Astrocyte (in vitro differentiated cells and primary cell): ENCODE measurements at regions not wholly inside any gene's neighbourhood (a gene's known extent, or its start where the extent isn't known, plus 50 kb on each side); places are given as distances from the start of the nearest gene placed in this dataset.

Experiments used
- DNase-seq: peaks from one replicate; pipeline ENCODE4 v3.0.0-alpha.2; 2010; ENCODE audit warnings: low read depth
- FAIRE-seq: peaks from 2 replicates; lab custom pipeline; 2011; peaks lifted over from hg19 to GRCh38; lab: Jason Lieb, UNC
- H2AFZ ChIP-seq: 2 replicates; pipeline ENCODE4 v1.6.0; 2012; ENCODE audit warnings: low read depth, low read length, inconsistent platforms
- H3K27ac ChIP-seq: 2 replicates; pipeline ENCODE4 v1.5.1; 2011; ENCODE audit warnings: low read depth, low read length, inconsistent platforms
- H3K27me3 ChIP-seq: 2 replicates; pipeline ENCODE4 v1.6.0; 2011; ENCODE audit warnings: low read length, inconsistent platforms; ENCODE audit not compliant: insufficient read depth
- H3K36me3 ChIP-seq: 2 replicates; pipeline ENCODE4 v1.5.1; 2011; ENCODE audit warnings: low read length, inconsistent platforms; ENCODE audit not compliant: insufficient read depth
- H3K4me1 ChIP-seq: 2 replicates; pipeline ENCODE4 v1.5.1; 2011; ENCODE audit warnings: low read length, inconsistent platforms; ENCODE audit not compliant: insufficient read depth
- H3K4me2 ChIP-seq: 2 replicates; pipeline ENCODE4 v1.6.0; 2012; ENCODE audit warnings: low read length, inconsistent platforms
- H3K4me3 ChIP-seq: 2 replicates; pipeline ENCODE4 v1.5.1; 2011; ENCODE audit warnings: low read depth, mild to moderate bottlenecking, low read length, inconsistent platforms; ENCODE audit not compliant: insufficient read depth
- H3K79me2 ChIP-seq: 2 replicates; pipeline ENCODE4 v1.6.0; 2012; ENCODE audit warnings: mild to moderate bottlenecking, low read length, inconsistent platforms; ENCODE audit not compliant: insufficient read depth
- H3K9ac ChIP-seq: 2 replicates; pipeline ENCODE4 v1.6.0; 2012; ENCODE audit warnings: mild to moderate bottlenecking, low read length, inconsistent platforms
- H3K9me3 ChIP-seq: 2 replicates; pipeline ENCODE4 v1.5.1; 2012; ENCODE audit warnings: low read depth, mild to moderate bottlenecking, low read length, inconsistent platforms; ENCODE audit not compliant: insufficient read depth
- H4K20me1 ChIP-seq: 2 replicates; pipeline ENCODE4 v1.6.0; 2012; ENCODE audit warnings: low read length, inconsistent platforms; ENCODE audit not compliant: insufficient read depth
- H3K27ac Mint-ChIP-seq: one replicate; pipeline ENCODE4 v1.8.0; 2021; ENCODE audit warnings: mild to moderate bottlenecking, mixed read lengths; ENCODE audit not compliant: unreplicated experiment
- H3K27me3 Mint-ChIP-seq: one replicate; pipeline ENCODE4 v1.8.0; 2021; ENCODE audit warnings: low read depth, mixed read lengths; ENCODE audit not compliant: unreplicated experiment
- H3K36me3 Mint-ChIP-seq: one replicate; pipeline ENCODE4 v1.8.0; 2021; ENCODE audit warnings: low read depth, mixed read lengths; ENCODE audit not compliant: unreplicated experiment
- H3K4me1 Mint-ChIP-seq: one replicate; pipeline ENCODE4 v1.8.0; 2021; ENCODE audit warnings: low read depth, mixed read lengths; ENCODE audit not compliant: unreplicated experiment
- H3K4me3 Mint-ChIP-seq: one replicate; pipeline ENCODE4 v1.8.0; 2021; ENCODE audit warnings: mild to moderate bottlenecking, moderate library complexity, mixed read lengths; ENCODE audit not compliant: unreplicated experiment
- H3K9me3 Mint-ChIP-seq: one replicate; pipeline ENCODE4 v1.8.0; 2021; ENCODE audit warnings: mild to moderate bottlenecking, mixed read lengths; ENCODE audit not compliant: unreplicated experiment
- CTCF ChIP-seq: IDR thresholded peaks from 2 replicates; pipeline ENCODE4 v1.5.1; 2011; ENCODE audit warnings: low read depth, mild to moderate bottlenecking, inconsistent platforms, low read length, moderate library complexity; ENCODE audit not compliant: insufficient read depth
- EZH2 ChIP-seq: IDR thresholded peaks from 2 replicates; pipeline ENCODE4 v1.6.1; 2012; ENCODE audit warnings: mild to moderate bottlenecking, low read length, inconsistent platforms; ENCODE audit not compliant: insufficient read depth

- no peak overlapping the region for H3K4me3 ChIP-seq
- H3K4me1 Mint-ChIP-seq: no peaks in the 10 kb centered on the region
- no peaks in the 10 kb centered on the region for H3K4me1 ChIP-seq
- H2AFZ ChIP-seq: no peak overlapping the region
- H3K27ac ChIP-seq: no peak overlapping the region
- FAIRE-seq: no peak
- H3K9ac ChIP-seq: no peak overlapping the region
- H3K36me3 ChIP-seq: no peaks in the 10 kb centered on the region
- H3K4me3 Mint-ChIP-seq: no peak overlapping the region
- no peak overlapping the region for H3K27ac Mint-ChIP-seq
- DNase-seq: no peak
- no peaks in the 10 kb centered on the region for H3K79me2 ChIP-seq
- TF ChIP-seq CTCF: no peak
- no peak for TF ChIP-seq EZH2
- H3K4me2 ChIP-seq: no peak overlapping the region
- H3K36me3 Mint-ChIP-seq: no peaks in the 10 kb centered on the region
- H3K9me3 ChIP-seq: no peaks in the 10 kb centered on the region
- H3K27me3 Mint-ChIP-seq: no peaks in the 10 kb centered on the region
- no peaks in the 10 kb centered on the region for H3K27me3 ChIP-seq
- no peaks in the 10 kb centered on the region for H4K20me1 ChIP-seq
- peaks cover 1% of the 10 kb centered on the region for H3K9me3 Mint-ChIP-seq
Observed at GRCh38 chr5:164048359-164048926, 543.0 kb downstream of the MAT2B start.

GRCh38 chr5:164051745-164052144, 546.3 kb downstream of the MAT2B start:
- H2AFZ ChIP-seq: no peak overlapping the region
- no peak for TF ChIP-seq EZH2
- TF ChIP-seq CTCF: no peak
- DNase-seq (peak; percentile 57), FAIRE-seq (no peak)
- Mint-ChIP-seq H3K36me3 (no peaks in the 10 kb centered on the region), H3K4me1 (no peaks in the 10 kb centered on the region), H3K9me3 (no peaks in the 10 kb centered on the region), H3K4me3 (no peak overlapping the region), H3K27ac (no peak overlapping the region), H3K27me3 (no peaks in the 10 kb centered on the region)
- H3K4me2 ChIP-seq: no peak overlapping the region
- H3K27ac ChIP-seq: no peak overlapping the region
- no peaks in the 10 kb centered on the region for H3K9me3 ChIP-seq
- no peak overlapping the region for H3K4me3 ChIP-seq
- H3K27me3 ChIP-seq: no peaks in the 10 kb centered on the region
- H3K79me2 ChIP-seq: no peaks in the 10 kb centered on the region
- H3K4me1 ChIP-seq: no peaks in the 10 kb centered on the region
- H4K20me1 ChIP-seq: no peaks in the 10 kb centered on the region
- H3K36me3 ChIP-seq: no peaks in the 10 kb centered on the region
- H3K9ac ChIP-seq: no peak overlapping the region

GRCh38 chr5:164052536-164053093, 547.2 kb downstream of the MAT2B start:
- H3K36me3 ChIP-seq: no peaks in the 10 kb centered on the region
- no peak overlapping the region for H3K9ac ChIP-seq
- Mint-ChIP-seq H3K27me3 (no peaks in the 10 kb centered on the region), H3K27ac (no peak overlapping the region), H3K36me3 (no peaks in the 10 kb centered on the region), H3K4me1 (no peaks in the 10 kb centered on the region), H3K9me3 (no peaks in the 10 kb centered on the region), H3K4me3 (no peak overlapping the region)
- FAIRE-seq: no peak
- H3K79me2 ChIP-seq: no peaks in the 10 kb centered on the region
- H3K27me3 ChIP-seq: no peaks in the 10 kb centered on the region
- no peak overlapping the region for H3K4me2 ChIP-seq
- H4K20me1 ChIP-seq: no peaks in the 10 kb centered on the region
- no peak overlapping the region for H3K27ac ChIP-seq
- H2AFZ ChIP-seq: no peak overlapping the region
- peak; percentile 71 for DNase-seq
- H3K4me1 ChIP-seq: no peaks in the 10 kb centered on the region
- no peaks in the 10 kb centered on the region for H3K9me3 ChIP-seq
- no peak overlapping the region for H3K4me3 ChIP-seq
- TF ChIP-seq CTCF (no peak), EZH2 (no peak)
